Ovary (tissue), 3 donors: ENCODE measurements at regions not wholly inside any gene's neighbourhood (a gene's known extent, or its start where the extent isn't known, plus 50 kb on each side); places are given as distances from the start of the nearest gene placed in this dataset.

Experiments used
- CTCF ChIP-seq, 3 donors: fragments of 450-650 bp in 2 of 3; fragments of 200-600 bp in 1 of 3; IDR thresholded peaks; one replicate each; pipeline versions ENCODE4 v1.5.1 to v1.8.0; 2016 to 2022; ENCODE audit warnings: antibody characterized with exemption in 3 of 3, mild to moderate bottlenecking in 1 of 3
- POLR2A ChIP-seq: fragments of 450-650 bp; IDR thresholded peaks from one replicate; pipeline ENCODE4 v1.6.1; 2017; ENCODE audit warnings: antibody characterized with exemption, mild to moderate bottlenecking, moderate library complexity
- donor health status: DM: no; HTN: no; CAD: no.

GRCh38 chr11:88410656-88411055 is 73.1 kb upstream of the CTSC start:
- TF ChIP-seq POLR2A (no peak), CTCF (IDR thresholded peaks at IDR 0.05) (no peak)
